ENCODE measurements at regions not wholly inside any gene's neighbourhood (a gene's known extent, or its start where the extent isn't known, plus 50 kb on each side); places are given as distances from the start of the nearest gene placed in this dataset.

DNA sequence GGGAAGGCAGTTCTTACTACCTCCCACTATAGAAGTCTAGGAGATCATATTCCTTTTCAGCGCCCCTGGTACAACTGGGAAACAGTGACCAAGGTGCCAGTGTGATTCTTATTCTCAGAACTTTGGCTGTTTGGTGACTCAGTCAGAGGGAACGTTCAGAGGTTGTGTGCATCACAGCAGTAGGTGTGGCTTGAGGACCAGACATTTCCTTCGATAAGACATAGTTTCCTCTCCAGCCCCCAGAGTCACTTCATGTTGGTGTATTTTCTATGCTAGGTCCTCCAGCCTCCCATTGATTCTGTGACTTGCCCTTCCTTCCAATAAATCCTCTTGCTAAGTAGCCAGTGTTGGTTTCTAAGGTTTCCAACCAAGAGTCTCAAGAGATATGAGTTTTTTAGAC is 171.9 kb upstream of the MPPED2 start:
- no peak for DNase-seq
- no peaks in the 10 kb centered on the region for H3K36me3 ChIP-seq (ENCODE audit: control insufficient read depth in 3 of 3, insufficient read depth in 2 of 3, low read depth in 1 of 3, low read length in 3 of 3)
- no peaks in the 10 kb centered on the region for H3K9me3 ChIP-seq (ENCODE audit: control insufficient read depth in 2 of 2, insufficient read depth in 1 of 2, low read depth in 1 of 2, low read length in 1 of 2)
- no peaks in the 10 kb centered on the region for H3K27me3 ChIP-seq (ENCODE audit: control insufficient read depth in 3 of 3, insufficient read depth in 3 of 3, low read length in 3 of 3)
- H3K27ac ChIP-seq (ENCODE audit: low read depth in 1 of 3, low read length in 2 of 3), result no peak overlapping the region
- no peaks in the 10 kb centered on the region for H3K4me1 ChIP-seq (ENCODE audit: control insufficient read depth in 3 of 3, insufficient read depth in 2 of 3, low read depth in 1 of 3, low read length in 2 of 3)
- no peak for FAIRE-seq
- WGBS, 3 donors, result 53 to 65% (median 62%) methylated on average over 3 of the region's 3 CpGs
- H3K4me3 ChIP-seq (ENCODE audit: low read depth in 1 of 3, low read length in 3 of 3), result no peak overlapping the region

DNA sequence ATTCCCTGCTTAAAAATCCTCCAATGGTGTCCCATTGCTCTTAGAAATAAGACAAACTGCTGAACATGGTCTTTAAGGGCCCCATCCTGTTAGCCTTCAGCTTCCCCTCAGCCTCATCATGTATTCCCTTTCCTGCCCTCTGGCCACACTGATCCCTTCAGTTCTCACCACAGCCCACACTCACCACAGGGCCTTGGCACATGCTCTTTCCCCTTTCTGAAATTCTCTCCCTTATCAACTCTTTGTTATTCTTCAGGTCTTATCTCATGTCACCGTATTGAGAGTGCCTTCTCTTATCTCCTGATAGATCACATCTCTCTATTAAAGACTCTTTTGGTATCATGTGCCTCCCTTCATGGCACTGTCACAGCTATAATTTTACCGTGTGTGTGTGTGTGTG is 167.8 kb upstream of the MPPED2 start:
- H3K27me3 ChIP-seq (ENCODE audit: control insufficient read depth in 3 of 3, insufficient read depth in 3 of 3, low read length in 3 of 3), result no peaks in the 10 kb centered on the region
- no peak overlapping the region for H3K4me3 ChIP-seq (ENCODE audit: low read depth in 1 of 3, low read length in 3 of 3)
- DNase-seq (no peak), FAIRE-seq (no peak)
- H3K36me3 ChIP-seq (ENCODE audit: control insufficient read depth in 3 of 3, insufficient read depth in 2 of 3, low read depth in 1 of 3, low read length in 3 of 3), result no peaks in the 10 kb centered on the region
- no peak overlapping the region for H3K27ac ChIP-seq (ENCODE audit: low read depth in 1 of 3, low read length in 2 of 3)
- H3K9me3 ChIP-seq (ENCODE audit: control insufficient read depth in 2 of 2, insufficient read depth in 1 of 2, low read depth in 1 of 2, low read length in 1 of 2), result no peaks in the 10 kb centered on the region
- 30 to 58% (median 41%) methylated on average over 2 of the region's 2 CpGs for WGBS, 3 donors
- no peaks in the 10 kb centered on the region for H3K4me1 ChIP-seq (ENCODE audit: control insufficient read depth in 3 of 3, insufficient read depth in 2 of 3, low read depth in 1 of 3, low read length in 2 of 3)

GRCh38 chr11:30753504-30753903 is 167.4 kb upstream of the MPPED2 start:
- no peak for FAIRE-seq
- WGBS, 3 donors, result 83 to 86% (median 85%) methylated on average over 5 of the region's 5 CpGs
- Histone ChIP-seq H3K4me3 (ENCODE audit: low read depth in 1 of 3, low read length in 3 of 3) (no peak overlapping the region), H3K4me1 (ENCODE audit: control insufficient read depth in 3 of 3, insufficient read depth in 2 of 3, low read depth in 1 of 3, low read length in 2 of 3) (no peaks in the 10 kb centered on the region), H3K27ac (ENCODE audit: low read depth in 1 of 3, low read length in 2 of 3) (no peak overlapping the region), H3K27me3 (ENCODE audit: control insufficient read depth in 3 of 3, insufficient read depth in 3 of 3, low read length in 3 of 3) (no peaks in the 10 kb centered on the region), H3K36me3 (ENCODE audit: control insufficient read depth in 3 of 3, insufficient read depth in 2 of 3, low read depth in 1 of 3, low read length in 3 of 3) (no peaks in the 10 kb centered on the region), H3K9me3 (ENCODE audit: control insufficient read depth in 2 of 2, insufficient read depth in 1 of 2, low read depth in 1 of 2, low read length in 1 of 2) (no peaks in the 10 kb centered on the region)
- no peak for DNase-seq

DNA sequence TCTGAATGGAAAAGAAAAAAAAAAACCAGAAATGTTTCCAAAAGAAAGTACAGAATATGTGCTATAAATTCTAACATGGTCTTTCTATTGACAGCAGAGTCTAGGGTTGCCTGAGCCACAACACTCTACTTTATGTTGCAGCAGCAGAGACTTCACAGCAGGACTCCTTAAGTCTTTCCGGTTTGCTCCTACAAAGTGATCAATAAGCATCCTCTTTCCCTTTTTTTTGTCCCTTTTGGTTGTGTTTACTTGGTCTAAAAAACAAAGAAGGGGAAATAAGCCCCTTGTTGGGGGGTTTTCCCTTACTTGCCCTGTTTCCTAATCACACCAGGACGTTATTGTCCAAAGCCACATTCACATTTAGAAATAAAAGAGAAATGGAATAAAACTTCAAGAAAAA is 163.1 kb upstream of the MPPED2 start:
- Histone ChIP-seq H3K4me1 (ENCODE audit: control insufficient read depth in 3 of 3, insufficient read depth in 2 of 3, low read depth in 1 of 3, low read length in 2 of 3) (no peaks in the 10 kb centered on the region), H3K36me3 (ENCODE audit: control insufficient read depth in 3 of 3, insufficient read depth in 2 of 3, low read depth in 1 of 3, low read length in 3 of 3) (no peaks in the 10 kb centered on the region), H3K4me3 (ENCODE audit: low read depth in 1 of 3, low read length in 3 of 3) (no peak overlapping the region), H3K9me3 (ENCODE audit: control insufficient read depth in 2 of 2, insufficient read depth in 1 of 2, low read depth in 1 of 2, low read length in 1 of 2) (no peaks in the 10 kb centered on the region), H3K27ac (ENCODE audit: low read depth in 1 of 3, low read length in 2 of 3) (no peak overlapping the region), H3K27me3 (ENCODE audit: control insufficient read depth in 3 of 3, insufficient read depth in 3 of 3, low read length in 3 of 3) (no peaks in the 10 kb centered on the region)
- 26 to 33% (median 26%) methylated on average over 2 of the region's 2 CpGs for WGBS, 3 donors
- no peak for DNase-seq
- no peak for FAIRE-seq

DNA sequence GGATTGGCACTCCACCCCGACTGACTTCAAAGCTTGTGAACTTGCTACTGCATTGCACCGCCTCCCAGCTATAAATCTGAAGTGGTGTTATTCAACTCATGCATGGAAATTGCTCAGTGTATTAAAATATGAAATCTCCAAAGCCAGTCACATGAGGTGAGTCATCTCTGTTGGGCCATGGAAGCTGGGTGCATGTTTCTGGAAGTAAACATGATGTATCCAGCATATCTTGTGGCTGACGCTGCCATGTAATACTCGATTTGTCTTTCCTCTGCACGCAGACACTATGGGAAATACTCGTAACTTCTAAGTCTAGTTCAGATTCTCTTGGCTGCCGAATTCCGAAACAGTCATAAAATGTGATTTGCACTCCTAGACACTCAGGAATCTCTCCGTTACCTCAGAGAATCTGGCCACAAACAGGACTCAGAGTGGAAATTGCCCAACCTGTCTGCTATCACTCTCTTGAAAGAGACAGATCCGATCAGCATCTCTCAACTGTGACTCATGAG is 154.9 kb upstream of the MPPED2 start:
- Histone ChIP-seq H3K4me3 (ENCODE audit: low read depth in 1 of 3, low read length in 3 of 3) (no peak overlapping the region), H3K27ac (ENCODE audit: low read depth in 1 of 3, low read length in 2 of 3) (no peak overlapping the region), H3K4me1 (ENCODE audit: control insufficient read depth in 3 of 3, insufficient read depth in 2 of 3, low read depth in 1 of 3, low read length in 2 of 3) (no peaks in the 10 kb centered on the region), H3K36me3 (ENCODE audit: control insufficient read depth in 3 of 3, insufficient read depth in 2 of 3, low read depth in 1 of 3, low read length in 3 of 3) (no peaks in the 10 kb centered on the region), H3K27me3 (ENCODE audit: control insufficient read depth in 3 of 3, insufficient read depth in 3 of 3, low read length in 3 of 3) (no peaks in the 10 kb centered on the region), H3K9me3 (ENCODE audit: control insufficient read depth in 2 of 2, insufficient read depth in 1 of 2, low read depth in 1 of 2, low read length in 1 of 2) (no peaks in the 10 kb centered on the region)
- FAIRE-seq (no peak), DNase-seq (no peak)
- 80 to 85% (median 80%) methylated on average over 10 of the region's 10 CpGs for WGBS, 3 donors

DNA sequence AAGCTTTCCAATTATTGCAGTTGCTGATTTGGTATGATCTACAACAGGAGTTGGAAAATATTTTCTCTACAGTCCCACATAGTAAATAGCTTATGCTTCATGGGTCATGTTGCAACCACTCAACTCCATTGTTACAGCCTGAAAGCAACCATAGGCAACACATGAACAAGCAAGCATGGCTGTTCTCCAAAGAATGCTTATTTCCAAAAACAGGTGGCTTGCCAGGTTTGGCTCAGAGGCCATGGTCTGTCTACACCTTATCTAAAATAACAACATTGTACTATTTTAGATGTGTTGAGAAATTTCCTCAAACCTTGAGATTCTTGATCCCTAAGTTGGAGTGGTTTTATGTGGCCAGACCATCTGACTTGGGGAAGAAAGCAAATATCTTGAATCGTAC is 153.9 kb upstream of the MPPED2 start:
- FAIRE-seq (no peak), DNase-seq (no peak)
- no peak overlapping the region for H3K27ac ChIP-seq (ENCODE audit: low read depth in 1 of 3, low read length in 2 of 3)
- 54 to 72% (median 61%) methylated on average over 1 of the region's 1 CpG for WGBS, 3 donors
- H3K4me1 ChIP-seq (ENCODE audit: control insufficient read depth in 3 of 3, insufficient read depth in 2 of 3, low read depth in 1 of 3, low read length in 2 of 3), result no peaks in the 10 kb centered on the region
- H3K36me3 ChIP-seq (ENCODE audit: control insufficient read depth in 3 of 3, insufficient read depth in 2 of 3, low read depth in 1 of 3, low read length in 3 of 3), result no peaks in the 10 kb centered on the region
- no peaks in the 10 kb centered on the region for H3K27me3 ChIP-seq (ENCODE audit: control insufficient read depth in 3 of 3, insufficient read depth in 3 of 3, low read length in 3 of 3)
- H3K9me3 ChIP-seq (ENCODE audit: control insufficient read depth in 2 of 2, insufficient read depth in 1 of 2, low read depth in 1 of 2, low read length in 1 of 2), result no peaks in the 10 kb centered on the region
- no peak overlapping the region for H3K4me3 ChIP-seq (ENCODE audit: low read depth in 1 of 3, low read length in 3 of 3)

DNA sequence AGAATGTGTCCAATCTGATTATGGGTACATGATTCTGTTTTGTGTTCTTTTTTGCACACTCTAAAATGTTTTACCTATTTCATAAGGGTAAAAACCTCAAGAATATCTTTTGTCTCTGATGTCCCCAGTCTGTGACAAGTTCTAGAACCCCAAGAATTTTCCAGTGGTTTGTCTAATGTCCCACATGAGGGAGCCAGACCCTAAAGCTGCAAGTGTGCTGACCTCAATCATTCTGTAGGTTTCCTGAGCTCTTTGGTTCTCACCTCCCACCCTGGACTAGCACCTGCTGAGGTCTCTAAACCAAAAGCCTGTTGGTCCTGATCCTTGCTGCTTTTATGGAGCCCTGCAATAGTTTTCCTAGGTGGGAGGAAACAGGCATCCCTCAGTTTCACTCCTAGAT is 149.8 kb upstream of the MPPED2 start:
- no peak for DNase-seq
- H3K27me3 ChIP-seq (ENCODE audit: control insufficient read depth in 3 of 3, insufficient read depth in 3 of 3, low read length in 3 of 3), result no peaks in the 10 kb centered on the region
- no peaks in the 10 kb centered on the region for H3K36me3 ChIP-seq (ENCODE audit: control insufficient read depth in 3 of 3, insufficient read depth in 2 of 3, low read depth in 1 of 3, low read length in 3 of 3)
- no peak overlapping the region for H3K27ac ChIP-seq (ENCODE audit: low read depth in 1 of 3, low read length in 2 of 3)
- H3K9me3 ChIP-seq (ENCODE audit: control insufficient read depth in 2 of 2, insufficient read depth in 1 of 2, low read depth in 1 of 2, low read length in 1 of 2), result no peaks in the 10 kb centered on the region
- no peak overlapping the region for H3K4me3 ChIP-seq (ENCODE audit: low read depth in 1 of 3, low read length in 3 of 3)
- FAIRE-seq, result no peak
- H3K4me1 ChIP-seq (ENCODE audit: control insufficient read depth in 3 of 3, insufficient read depth in 2 of 3, low read depth in 1 of 3, low read length in 2 of 3), result no peaks in the 10 kb centered on the region

- H3K27me3 ChIP-seq (ENCODE audit: control insufficient read depth in 3 of 3, insufficient read depth in 3 of 3, low read length in 3 of 3), result no peaks in the 10 kb centered on the region
- 78 to 88% (median 78%) methylated on average over 1 of the region's 1 CpG for WGBS, 3 donors
- H3K36me3 ChIP-seq (ENCODE audit: control insufficient read depth in 3 of 3, insufficient read depth in 2 of 3, low read depth in 1 of 3, low read length in 3 of 3), result no peaks in the 10 kb centered on the region
- H3K9me3 ChIP-seq (ENCODE audit: control insufficient read depth in 2 of 2, insufficient read depth in 1 of 2, low read depth in 1 of 2, low read length in 1 of 2), result no peaks in the 10 kb centered on the region
- no peak for FAIRE-seq
- H3K4me1 ChIP-seq (ENCODE audit: control insufficient read depth in 3 of 3, insufficient read depth in 2 of 3, low read depth in 1 of 3, low read length in 2 of 3), result no peaks in the 10 kb centered on the region
- no peak overlapping the region for H3K27ac ChIP-seq (ENCODE audit: low read depth in 1 of 3, low read length in 2 of 3)
- no peak overlapping the region for H3K4me3 ChIP-seq (ENCODE audit: low read depth in 1 of 3, low read length in 3 of 3)
- no peak for DNase-seq
Observed at GRCh38 chr11:30733748-30734147, 147.6 kb upstream of the MPPED2 start.

GRCh38 chr11:30730011-30730410 is 143.9 kb upstream of the MPPED2 start:
- Histone ChIP-seq H3K9me3 (ENCODE audit: control insufficient read depth in 2 of 2, insufficient read depth in 1 of 2, low read depth in 1 of 2, low read length in 1 of 2) (no peaks in the 10 kb centered on the region), H3K27me3 (ENCODE audit: control insufficient read depth in 3 of 3, insufficient read depth in 3 of 3, low read length in 3 of 3) (no peaks in the 10 kb centered on the region), H3K4me1 (ENCODE audit: control insufficient read depth in 3 of 3, insufficient read depth in 2 of 3, low read depth in 1 of 3, low read length in 2 of 3) (no peaks in the 10 kb centered on the region), H3K36me3 (ENCODE audit: control insufficient read depth in 3 of 3, insufficient read depth in 2 of 3, low read depth in 1 of 3, low read length in 3 of 3) (no peaks in the 10 kb centered on the region), H3K4me3 (ENCODE audit: low read depth in 1 of 3, low read length in 3 of 3) (no peak overlapping the region), H3K27ac (ENCODE audit: low read depth in 1 of 3, low read length in 2 of 3) (no peak overlapping the region)
- WGBS, 3 donors, result 52 to 67% (median 58%) methylated on average over 1 of the region's 1 CpG
- FAIRE-seq (no peak), DNase-seq (no peak)
